NCI-H226 (cell line): ENCODE measurements at regions not wholly inside any gene's neighbourhood (a gene's known extent, or its start where the extent isn't known, plus 50 kb on each side); places are given as distances from the start of the nearest gene placed in this dataset.
A peak's percentile ranks its signal among the peaks of the same experiment; 100 is the strongest.
"Not testable (repeated sequence)": the region's sequence is repeated elsewhere in the genome, so short reads cannot be mapped to it uniquely, and the experiment has no call there.

Experiments
- DNase-seq: peaks from one replicate; pipeline ENCODE4 v3.0.0-alpha.2; 2015

DNA sequence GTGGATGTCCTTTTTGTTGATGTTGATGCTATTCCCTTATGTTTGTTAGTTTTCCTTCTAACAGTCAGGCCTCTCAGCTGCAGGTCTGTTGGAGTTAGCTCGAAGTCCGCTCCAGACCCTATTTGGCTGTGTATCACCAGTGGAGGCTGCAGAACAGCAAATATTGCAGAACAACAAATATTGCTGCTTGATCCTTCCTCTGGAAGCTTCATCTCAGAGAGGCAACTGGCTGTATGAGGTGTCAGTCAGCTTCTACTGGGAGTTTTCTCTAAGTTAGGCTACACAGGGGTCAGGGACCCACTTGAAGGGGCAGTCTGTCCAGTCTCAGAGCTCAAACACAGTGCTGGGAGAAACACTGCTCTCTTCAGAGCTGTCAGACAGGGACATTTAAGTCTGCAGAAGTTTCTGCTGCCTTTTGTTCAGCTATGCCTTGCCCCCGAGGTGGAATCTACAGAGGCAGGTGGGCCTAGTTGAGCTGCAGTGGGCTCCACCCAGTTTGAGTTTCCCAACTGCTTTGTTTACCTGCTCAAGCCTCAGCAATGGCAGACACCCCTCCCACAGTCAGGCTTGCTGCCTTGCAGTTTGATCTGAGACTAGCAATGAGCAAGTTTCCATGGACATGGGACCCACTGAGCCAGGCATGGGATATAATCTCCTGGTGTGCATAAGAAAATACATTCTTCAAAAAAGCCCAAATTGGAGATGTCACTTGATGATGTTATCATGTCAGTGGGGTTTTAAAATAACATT, 99.5 kb downstream of the KDM5D start:
- no peak for DNase-seq

- no peak for DNase-seq
Observed at GRCh38 chrY:19637651-19638347, 106.7 kb downstream of the KDM5D start.

DNA sequence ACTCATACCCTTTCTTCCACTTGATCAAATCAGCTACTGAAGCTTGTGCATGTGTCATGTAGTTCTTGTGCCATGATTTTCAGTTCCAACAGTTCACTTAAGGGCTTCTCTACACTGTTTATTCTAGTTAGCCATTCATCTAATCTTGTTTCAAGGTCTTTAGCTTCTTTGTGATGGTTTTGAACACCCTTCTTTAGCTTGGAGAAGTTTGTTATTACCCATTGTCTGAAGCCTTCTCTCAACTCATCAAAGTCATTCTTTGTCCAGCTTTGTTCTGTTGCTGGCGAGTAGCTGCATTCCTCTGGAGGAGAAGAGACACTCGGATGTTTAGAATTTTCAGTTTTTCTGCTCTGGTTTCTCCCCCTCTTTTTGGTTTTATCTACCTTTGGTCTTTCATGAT, 115.6 kb downstream of the KDM5D start:
- DNase-seq = no peak

GRCh38 chrY:19622392-19622791, 122.1 kb downstream of the KDM5D start:
- no peak for DNase-seq

DNA sequence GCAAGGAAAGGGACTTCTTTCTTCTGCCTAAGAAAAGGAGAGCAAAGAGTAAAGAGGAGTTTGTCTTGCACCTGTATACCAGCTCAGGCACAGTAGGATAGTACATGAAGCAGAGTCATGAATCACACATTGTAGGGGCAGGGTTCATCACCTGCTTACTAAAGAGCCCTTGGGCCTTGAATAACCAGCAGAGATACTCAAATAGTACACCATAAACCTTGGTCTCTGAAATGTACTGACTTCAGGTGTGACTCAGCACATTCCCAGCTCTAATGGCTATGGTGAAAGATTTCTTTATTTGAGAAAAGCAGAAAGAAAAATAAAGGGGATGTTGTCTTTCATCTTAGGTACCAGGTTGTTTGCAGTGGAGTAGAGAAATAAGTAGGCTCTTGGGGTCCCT, 122.8 kb downstream of the KDM5D start:
- DNase-seq = peak; percentile 4

DNA sequence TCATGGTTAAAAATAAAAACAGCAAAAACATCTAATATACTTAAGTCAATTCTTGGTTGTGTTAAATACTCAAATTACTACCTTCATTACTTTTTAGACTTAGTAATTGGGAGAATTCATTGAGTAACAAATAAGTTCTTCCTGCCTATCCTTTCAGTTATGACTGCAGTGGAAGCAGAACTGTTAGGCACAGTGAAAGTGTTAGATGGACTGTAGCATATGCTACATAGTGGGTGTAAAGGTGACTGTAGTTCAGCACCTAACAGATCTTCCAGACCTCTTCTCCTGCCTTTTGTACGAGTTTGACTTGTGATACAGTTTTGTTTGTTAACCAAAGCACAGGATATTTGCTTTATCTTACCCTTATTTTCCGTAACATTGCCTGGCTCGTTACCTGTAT, 143.4 kb downstream of the KDM5D start:
- DNase-seq = no peak

GRCh38 chrY:19600711-19601110, 143.8 kb downstream of the KDM5D start:
- peak; percentile 36 for DNase-seq

GRCh38 chrY:19590235-19590634, 154.3 kb downstream of the KDM5D start:
- no peak for DNase-seq

- DNase-seq = no peak
Observed at GRCh38 chrY:19589664-19590063, 154.9 kb downstream of the KDM5D start.

GRCh38 chrY:19587311-19587710, 157.2 kb downstream of the KDM5D start:
- DNase-seq = no peak

- not testable (repeated sequence) for DNase-seq
Observed at GRCh38 chrY:19580990-19581389, 163.5 kb downstream of the KDM5D start.

DNA sequence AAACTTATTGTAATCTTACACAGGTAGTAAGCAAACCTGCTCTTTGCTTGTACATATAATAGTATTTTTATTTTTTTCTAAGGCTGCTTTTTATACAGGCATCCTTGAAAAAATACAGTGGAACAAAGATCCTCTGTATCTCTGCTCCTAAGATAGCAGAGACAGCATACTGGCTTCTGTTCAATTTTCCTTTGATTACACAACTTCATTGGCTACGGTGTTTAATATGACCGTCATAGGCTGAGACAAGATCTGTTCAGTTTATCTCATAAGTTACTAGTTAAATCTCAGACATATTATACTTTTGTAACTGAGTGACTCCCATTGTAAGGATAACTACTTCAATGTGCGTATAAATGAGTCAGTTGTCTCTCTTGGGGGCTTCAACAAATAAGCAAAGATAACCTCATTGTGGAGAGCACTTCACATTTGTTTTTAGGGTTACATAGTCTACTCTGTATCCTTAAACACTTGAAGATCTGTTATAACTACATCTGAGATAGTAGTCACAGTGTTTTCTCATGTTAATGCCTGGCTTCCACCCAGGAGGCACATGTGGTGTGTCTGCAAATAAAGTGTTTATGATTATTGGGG, 166.1 kb downstream of the KDM5D start:
- no peak for DNase-seq

DNA sequence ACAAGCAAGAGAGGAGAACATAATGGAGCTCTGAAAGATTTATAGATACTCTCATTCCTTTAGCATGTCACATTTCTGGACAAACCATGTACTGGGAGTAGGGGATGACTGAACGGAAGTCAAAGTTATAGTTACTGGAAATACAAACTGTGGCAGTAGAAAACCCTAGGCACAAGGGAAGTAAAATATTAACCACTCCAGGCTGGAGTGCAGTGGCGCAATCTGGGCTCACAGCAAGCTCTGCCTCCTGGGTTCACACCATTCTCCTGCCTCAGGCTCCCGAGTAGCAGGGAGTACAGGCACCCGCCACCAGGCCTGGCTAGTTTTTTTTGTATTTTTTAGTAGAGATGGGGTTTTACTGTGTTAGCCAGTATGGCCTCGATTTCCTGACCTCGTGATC, 167.3 kb downstream of the KDM5D start:
- no peak for DNase-seq

GRCh38 chrY:19574939-19575338, 169.6 kb downstream of the KDM5D start:
- DNase-seq = no peak

DNA sequence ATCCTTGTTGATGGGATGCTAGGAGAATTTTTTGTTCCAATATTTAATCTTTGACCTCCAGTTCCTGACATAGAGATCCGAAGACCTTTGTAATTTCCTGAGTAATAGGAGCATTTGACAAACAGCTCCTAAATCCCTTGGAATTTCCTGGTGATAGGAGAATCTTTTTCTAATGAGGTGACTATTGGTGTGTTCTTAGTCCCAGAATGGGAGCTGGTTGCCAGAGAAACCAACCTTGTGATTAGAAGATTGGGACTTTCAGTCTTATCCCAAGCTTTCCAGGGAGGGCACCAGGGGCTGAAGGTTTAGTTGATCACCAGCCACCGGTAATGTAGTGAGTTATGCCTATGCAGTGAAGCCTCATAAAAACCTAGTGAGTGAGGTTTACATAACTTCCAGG, 170.9 kb downstream of the KDM5D start:
- no peak for DNase-seq

- DNase-seq = no peak
Observed at GRCh38 chrY:19570999-19571398, 173.5 kb downstream of the KDM5D start.

DNA sequence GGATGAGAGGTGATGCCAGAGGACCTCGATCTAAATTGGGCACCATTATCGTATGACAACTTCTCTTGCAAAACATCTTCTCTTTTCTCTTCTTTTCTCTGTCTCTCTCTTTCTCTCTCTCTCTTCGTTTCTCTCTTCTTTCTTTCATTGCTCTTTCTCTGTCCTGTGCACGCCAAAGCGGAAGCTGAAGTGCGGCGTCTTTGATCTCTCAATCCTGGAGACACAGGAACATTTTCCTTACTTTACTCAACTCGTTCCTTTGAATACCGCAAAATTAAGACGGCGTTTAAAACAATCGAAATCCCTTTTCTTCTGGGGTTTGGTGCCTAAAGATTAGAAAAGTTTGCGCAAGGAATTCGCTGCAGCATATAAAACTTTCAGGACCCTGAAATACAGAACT, 176.6 kb downstream of the KDM5D start:
- DNase-seq = no peak

- peak; percentile 92 for DNase-seq
Observed at GRCh38 chrY:19567051-19567921, 177.2 kb downstream of the KDM5D start.

- DNase-seq = peak; percentile 63
Observed at GRCh38 chrY:19559161-19559560, 185.4 kb downstream of the KDM5D start.

DNA sequence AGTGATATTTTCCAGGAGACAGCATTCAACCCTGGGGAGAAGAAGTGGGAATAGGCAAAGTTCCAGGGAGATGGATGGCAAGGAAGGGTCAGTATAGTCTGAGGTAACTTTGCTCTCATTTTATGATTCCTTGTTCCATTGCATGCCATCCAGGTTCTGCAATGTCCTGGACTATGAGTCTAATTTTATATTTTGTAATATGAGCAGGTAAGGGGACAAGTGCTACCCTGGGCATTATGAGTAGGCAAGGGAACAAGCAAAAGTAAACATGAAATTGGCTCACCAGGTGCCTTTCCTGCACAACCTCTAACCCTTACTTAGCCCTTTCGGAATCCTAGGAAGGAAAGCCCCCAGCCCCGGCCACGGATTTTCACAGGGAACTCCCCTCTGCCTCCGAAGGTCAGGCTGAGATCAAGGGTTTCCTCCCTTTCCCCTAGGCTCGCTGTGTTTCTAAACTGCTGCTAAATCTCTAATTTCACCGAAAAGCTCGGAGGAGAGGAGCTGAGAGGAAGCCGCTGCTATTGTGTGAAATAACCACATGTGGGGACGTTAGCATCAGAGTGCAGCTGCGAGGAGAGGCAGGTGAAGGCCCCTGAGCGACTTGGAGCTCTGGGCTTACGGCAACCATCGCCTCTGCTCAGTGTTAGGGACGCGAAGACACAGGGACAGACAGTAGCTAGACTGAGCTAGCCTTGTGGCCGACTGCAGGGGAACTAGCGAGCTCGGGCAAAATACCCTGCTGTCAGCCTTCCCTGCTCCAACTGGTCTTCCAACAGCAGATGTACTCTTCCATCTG, 194.7 kb downstream of the KDM5D start:
- DNase-seq = no peak

GRCh38 chrY:19541475-19542306, 202.8 kb downstream of the KDM5D start:
- DNase-seq = no peak
